ENCODE measurements at regions not wholly inside any gene's neighbourhood (a gene's known extent, or its start where the extent isn't known, plus 50 kb on each side); places are given as distances from the start of the nearest gene placed in this dataset.

DNA sequence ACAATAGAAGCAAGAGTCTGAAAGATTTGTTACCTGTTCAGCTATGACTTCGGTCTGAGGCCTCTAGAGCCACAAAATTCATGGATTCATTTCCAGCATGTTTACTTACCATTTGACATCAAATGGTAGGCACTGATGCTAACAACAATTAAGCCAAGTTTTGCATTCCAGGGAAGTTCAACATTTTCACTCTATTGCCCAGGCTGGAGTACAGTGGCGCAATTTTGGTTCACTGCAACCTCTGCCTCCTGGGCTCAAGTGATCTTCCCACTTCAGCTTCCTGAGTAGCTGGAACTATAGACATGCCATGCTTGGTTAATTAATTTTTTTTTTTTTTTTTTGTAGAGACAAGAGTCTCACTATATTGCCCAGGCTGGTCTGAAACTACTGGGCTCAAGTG, 114.1 kb upstream of the SGK1 start:
- TF ChIP-seq, protein P1, sequence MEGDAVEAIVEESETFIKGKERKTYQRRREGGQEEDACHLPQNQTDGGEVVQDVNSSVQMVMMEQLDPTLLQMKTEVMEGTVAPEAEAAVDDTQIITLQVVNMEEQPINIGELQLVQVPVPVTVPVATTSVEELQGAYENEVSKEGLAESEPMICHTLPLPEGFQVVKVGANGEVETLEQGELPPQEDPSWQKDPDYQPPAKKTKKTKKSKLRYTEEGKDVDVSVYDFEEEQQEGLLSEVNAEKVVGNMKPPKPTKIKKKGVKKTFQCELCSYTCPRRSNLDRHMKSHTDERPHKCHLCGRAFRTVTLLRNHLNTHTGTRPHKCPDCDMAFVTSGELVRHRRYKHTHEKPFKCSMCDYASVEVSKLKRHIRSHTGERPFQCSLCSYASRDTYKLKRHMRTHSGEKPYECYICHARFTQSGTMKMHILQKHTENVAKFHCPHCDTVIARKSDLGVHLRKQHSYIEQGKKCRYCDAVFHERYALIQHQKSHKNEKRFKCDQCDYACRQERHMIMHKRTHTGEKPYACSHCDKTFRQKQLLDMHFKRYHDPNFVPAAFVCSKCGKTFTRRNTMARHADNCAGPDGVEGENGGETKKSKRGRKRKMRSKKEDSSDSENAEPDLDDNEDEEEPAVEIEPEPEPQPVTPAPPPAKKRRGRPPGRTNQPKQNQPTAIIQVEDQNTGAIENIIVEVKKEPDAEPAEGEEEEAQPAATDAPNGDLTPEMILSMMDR (IDR thresholded peaks at IDR 0.05): no peak
- no peak for TF ChIP-seq POLR2AphosphoS5 (IDR thresholded peaks at IDR 0.05)
